NB4 (cell line): ENCODE measurements at regions not wholly inside any gene's neighbourhood (a gene's known extent, or its start where the extent isn't known, plus 50 kb on each side); places are given as distances from the start of the nearest gene placed in this dataset.

ENCODE experiments used
- MYC ChIP-seq: IDR thresholded peaks from 2 replicates; pipeline ENCODE4 v1.6.1; 2011; ENCODE audit warnings: low read depth, low read length
- POLR2A ChIP-seq: IDR thresholded peaks from 2 replicates; pipeline ENCODE4 v1.6.1; 2011; ENCODE audit warnings: mild to moderate bottlenecking; ENCODE audit not compliant: insufficient read length; ENCODE audit errors: extremely low read depth
- TF ChIP-seq, protein P1 (sequence below): IDR thresholded peaks from one replicate; pipeline ENCODE4 v1.5.1; 2012; ENCODE audit warnings: low read depth, low read length
- TF ChIP-seq, protein P2 (sequence below): IDR thresholded peaks from 2 replicates; pipeline ENCODE4 v1.6.1; 2011; ENCODE audit warnings: low read depth, low read length

DNA sequence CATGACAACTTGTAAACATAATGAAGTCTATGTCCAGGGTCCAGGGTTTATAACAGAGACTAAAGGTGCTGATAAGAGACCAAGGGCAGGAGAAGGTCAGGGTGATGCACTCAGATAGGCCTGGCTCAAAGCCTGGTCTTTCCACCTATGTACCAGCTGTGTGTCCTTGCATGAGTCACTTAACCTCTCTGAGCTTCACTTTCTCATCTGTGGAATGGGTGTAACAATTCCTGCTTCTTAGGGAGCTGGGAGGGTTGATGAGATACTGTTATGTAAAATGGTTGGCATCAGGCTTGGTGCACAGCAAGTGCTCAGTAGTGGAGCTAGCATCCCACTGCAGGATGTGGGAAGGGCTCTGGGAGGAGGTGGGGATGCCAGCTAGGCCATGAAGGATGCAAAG, 143.7 kb upstream of the CSF3R start:
- no peak for TF ChIP-seq POLR2A
- TF ChIP-seq, protein P1, sequence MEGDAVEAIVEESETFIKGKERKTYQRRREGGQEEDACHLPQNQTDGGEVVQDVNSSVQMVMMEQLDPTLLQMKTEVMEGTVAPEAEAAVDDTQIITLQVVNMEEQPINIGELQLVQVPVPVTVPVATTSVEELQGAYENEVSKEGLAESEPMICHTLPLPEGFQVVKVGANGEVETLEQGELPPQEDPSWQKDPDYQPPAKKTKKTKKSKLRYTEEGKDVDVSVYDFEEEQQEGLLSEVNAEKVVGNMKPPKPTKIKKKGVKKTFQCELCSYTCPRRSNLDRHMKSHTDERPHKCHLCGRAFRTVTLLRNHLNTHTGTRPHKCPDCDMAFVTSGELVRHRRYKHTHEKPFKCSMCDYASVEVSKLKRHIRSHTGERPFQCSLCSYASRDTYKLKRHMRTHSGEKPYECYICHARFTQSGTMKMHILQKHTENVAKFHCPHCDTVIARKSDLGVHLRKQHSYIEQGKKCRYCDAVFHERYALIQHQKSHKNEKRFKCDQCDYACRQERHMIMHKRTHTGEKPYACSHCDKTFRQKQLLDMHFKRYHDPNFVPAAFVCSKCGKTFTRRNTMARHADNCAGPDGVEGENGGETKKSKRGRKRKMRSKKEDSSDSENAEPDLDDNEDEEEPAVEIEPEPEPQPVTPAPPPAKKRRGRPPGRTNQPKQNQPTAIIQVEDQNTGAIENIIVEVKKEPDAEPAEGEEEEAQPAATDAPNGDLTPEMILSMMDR: no peak
- TF ChIP-seq MYC: no peak
- TF ChIP-seq, protein P2, sequence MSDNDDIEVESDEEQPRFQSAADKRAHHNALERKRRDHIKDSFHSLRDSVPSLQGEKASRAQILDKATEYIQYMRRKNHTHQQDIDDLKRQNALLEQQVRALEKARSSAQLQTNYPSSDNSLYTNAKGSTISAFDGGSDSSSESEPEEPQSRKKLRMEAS: no peak
